Astrocyte (in vitro differentiated cells and primary cell): ENCODE measurements at regions not wholly inside any gene's neighbourhood (a gene's known extent, or its start where the extent isn't known, plus 50 kb on each side); places are given as distances from the start of the nearest gene placed in this dataset.

Source experiments
- DNase-seq: peaks from one replicate; pipeline ENCODE4 v3.0.0-alpha.2; 2010; ENCODE audit warnings: low read depth
- FAIRE-seq: peaks from 2 replicates; lab custom pipeline; 2011; peaks lifted over from hg19 to GRCh38; lab: Jason Lieb, UNC
- H2AFZ ChIP-seq: 2 replicates; pipeline ENCODE4 v1.6.0; 2012; ENCODE audit warnings: low read depth, low read length, inconsistent platforms
- H3K27ac ChIP-seq: 2 replicates; pipeline ENCODE4 v1.5.1; 2011; ENCODE audit warnings: low read depth, low read length, inconsistent platforms
- H3K27me3 ChIP-seq: 2 replicates; pipeline ENCODE4 v1.6.0; 2011; ENCODE audit warnings: low read length, inconsistent platforms; ENCODE audit not compliant: insufficient read depth
- H3K36me3 ChIP-seq: 2 replicates; pipeline ENCODE4 v1.5.1; 2011; ENCODE audit warnings: low read length, inconsistent platforms; ENCODE audit not compliant: insufficient read depth
- H3K4me1 ChIP-seq: 2 replicates; pipeline ENCODE4 v1.5.1; 2011; ENCODE audit warnings: low read length, inconsistent platforms; ENCODE audit not compliant: insufficient read depth
- H3K4me2 ChIP-seq: 2 replicates; pipeline ENCODE4 v1.6.0; 2012; ENCODE audit warnings: low read length, inconsistent platforms
- H3K4me3 ChIP-seq: 2 replicates; pipeline ENCODE4 v1.5.1; 2011; ENCODE audit warnings: low read depth, mild to moderate bottlenecking, low read length, inconsistent platforms; ENCODE audit not compliant: insufficient read depth
- H3K79me2 ChIP-seq: 2 replicates; pipeline ENCODE4 v1.6.0; 2012; ENCODE audit warnings: mild to moderate bottlenecking, low read length, inconsistent platforms; ENCODE audit not compliant: insufficient read depth
- H3K9ac ChIP-seq: 2 replicates; pipeline ENCODE4 v1.6.0; 2012; ENCODE audit warnings: mild to moderate bottlenecking, low read length, inconsistent platforms
- H3K9me3 ChIP-seq: 2 replicates; pipeline ENCODE4 v1.5.1; 2012; ENCODE audit warnings: low read depth, mild to moderate bottlenecking, low read length, inconsistent platforms; ENCODE audit not compliant: insufficient read depth
- H4K20me1 ChIP-seq: 2 replicates; pipeline ENCODE4 v1.6.0; 2012; ENCODE audit warnings: low read length, inconsistent platforms; ENCODE audit not compliant: insufficient read depth
- H3K27ac Mint-ChIP-seq: one replicate; pipeline ENCODE4 v1.8.0; 2021; ENCODE audit warnings: mild to moderate bottlenecking, mixed read lengths; ENCODE audit not compliant: unreplicated experiment
- H3K27me3 Mint-ChIP-seq: one replicate; pipeline ENCODE4 v1.8.0; 2021; ENCODE audit warnings: low read depth, mixed read lengths; ENCODE audit not compliant: unreplicated experiment
- H3K36me3 Mint-ChIP-seq: one replicate; pipeline ENCODE4 v1.8.0; 2021; ENCODE audit warnings: low read depth, mixed read lengths; ENCODE audit not compliant: unreplicated experiment
- H3K4me1 Mint-ChIP-seq: one replicate; pipeline ENCODE4 v1.8.0; 2021; ENCODE audit warnings: low read depth, mixed read lengths; ENCODE audit not compliant: unreplicated experiment
- H3K4me3 Mint-ChIP-seq: one replicate; pipeline ENCODE4 v1.8.0; 2021; ENCODE audit warnings: mild to moderate bottlenecking, moderate library complexity, mixed read lengths; ENCODE audit not compliant: unreplicated experiment
- H3K9me3 Mint-ChIP-seq: one replicate; pipeline ENCODE4 v1.8.0; 2021; ENCODE audit warnings: mild to moderate bottlenecking, mixed read lengths; ENCODE audit not compliant: unreplicated experiment
- CTCF ChIP-seq: IDR thresholded peaks from 2 replicates; pipeline ENCODE4 v1.5.1; 2011; ENCODE audit warnings: low read depth, mild to moderate bottlenecking, inconsistent platforms, low read length, moderate library complexity; ENCODE audit not compliant: insufficient read depth
- EZH2 ChIP-seq: IDR thresholded peaks from 2 replicates; pipeline ENCODE4 v1.6.1; 2012; ENCODE audit warnings: mild to moderate bottlenecking, low read length, inconsistent platforms; ENCODE audit not compliant: insufficient read depth

GRCh38 chr9:81819155-81819554 lies 109.1 kb upstream of the SPATA31D4 start:
- Histone ChIP-seq H3K9me3 (no peaks in the 10 kb centered on the region), H3K4me3 (no peak overlapping the region), H3K27ac (no peak overlapping the region), H4K20me1 (no peaks in the 10 kb centered on the region), H3K27me3 (peaks cover 8% of the 10 kb centered on the region), H3K79me2 (no peaks in the 10 kb centered on the region), H3K4me2 (no peak overlapping the region), H3K4me1 (peaks cover 34% of the 10 kb centered on the region), H3K36me3 (no peaks in the 10 kb centered on the region), H3K9ac (no peak overlapping the region), H2AFZ (no peak overlapping the region)
- Mint-ChIP-seq H3K4me1 (peaks cover 20% of the 10 kb centered on the region), H3K27me3 (peaks cover 4% of the 10 kb centered on the region), H3K4me3 (no peak overlapping the region), H3K36me3 (no peaks in the 10 kb centered on the region), H3K27ac (no peak overlapping the region), H3K9me3 (no peaks in the 10 kb centered on the region)
- DNase-seq (no peak), FAIRE-seq (no peak)
- TF ChIP-seq CTCF, result no peak
- TF ChIP-seq EZH2, result no peak

- peaks cover 4% of the 10 kb centered on the region for H3K27me3 Mint-ChIP-seq
- Histone ChIP-seq H2AFZ (no peak overlapping the region), H3K4me1 (peaks cover 38% of the 10 kb centered on the region), H3K4me2 (peak overlapping the region; percentile 50), H4K20me1 (no peaks in the 10 kb centered on the region), H3K79me2 (no peaks in the 10 kb centered on the region), H3K4me3 (no peak overlapping the region), H3K9me3 (no peaks in the 10 kb centered on the region), H3K27me3 (peaks cover 8% of the 10 kb centered on the region), H3K9ac (peak overlapping the region; percentile 6), H3K27ac (no peak overlapping the region), H3K36me3 (no peaks in the 10 kb centered on the region)
- peak; percentile 76 for FAIRE-seq
- H3K4me1 Mint-ChIP-seq, result peaks cover 22% of the 10 kb centered on the region
- H3K9me3 Mint-ChIP-seq, result no peaks in the 10 kb centered on the region
- peak; percentile 67 for DNase-seq
- TF ChIP-seq CTCF (no peak), EZH2 (no peak)
- H3K36me3 Mint-ChIP-seq, result no peaks in the 10 kb centered on the region
- no peak overlapping the region for H3K27ac Mint-ChIP-seq
- no peak overlapping the region for H3K4me3 Mint-ChIP-seq
Observed at GRCh38 chr9:81819859-81820546, 108.2 kb upstream of the SPATA31D4 start.

GRCh38 chr9:81822301-81822865 lies 105.8 kb upstream of the SPATA31D4 start:
- Mint-ChIP-seq H3K27ac (no peak overlapping the region), H3K36me3 (no peaks in the 10 kb centered on the region), H3K27me3 (peaks cover 4% of the 10 kb centered on the region), H3K9me3 (no peaks in the 10 kb centered on the region), H3K4me3 (no peak overlapping the region), H3K4me1 (peaks cover 30% of the 10 kb centered on the region)
- no peak for FAIRE-seq
- H3K4me3 ChIP-seq, result no peak overlapping the region
- peaks cover 55% of the 10 kb centered on the region for H3K4me1 ChIP-seq
- DNase-seq, result peak; percentile 36
- H3K79me2 ChIP-seq, result no peaks in the 10 kb centered on the region
- no peak overlapping the region for H2AFZ ChIP-seq
- TF ChIP-seq EZH2, result no peak
- TF ChIP-seq CTCF, result no peak
- peak overlapping the region; percentile 13 for H3K9ac ChIP-seq
- no peaks in the 10 kb centered on the region for H4K20me1 ChIP-seq
- no peaks in the 10 kb centered on the region for H3K9me3 ChIP-seq
- no peak overlapping the region for H3K27ac ChIP-seq
- peaks cover 8% of the 10 kb centered on the region for H3K27me3 ChIP-seq
- H3K36me3 ChIP-seq, result no peaks in the 10 kb centered on the region
- H3K4me2 ChIP-seq, result peak overlapping the region; percentile 36
